H9 (cell line): ENCODE measurements at regions not wholly inside any gene's neighbourhood (a gene's known extent, or its start where the extent isn't known, plus 50 kb on each side); places are given as distances from the start of the nearest gene placed in this dataset.

ENCODE experiments used
- DNase-seq: peaks from one replicate; pipeline ENCODE4 v3.0.0-alpha.2; 2017
- H2AFZ ChIP-seq: one replicate; pipeline ENCODE4 v1.6.1; 2013; ENCODE audit warnings: mild to moderate bottlenecking, low read length, control low read depth, moderate library complexity
- H2AK5ac ChIP-seq: 2 replicates; pipeline ENCODE4 v1.6.1; 2013; ENCODE audit warnings: low read length, control low read depth, mixed read lengths; ENCODE audit not compliant: insufficient read length
- H2BK120ac ChIP-seq: one replicate; pipeline ENCODE4 v1.6.1; 2013; ENCODE audit warnings: low read depth, mild to moderate bottlenecking, low read length, control low read depth, inconsistent platforms; ENCODE audit not compliant: poor library complexity, severe bottlenecking
- H2BK12ac ChIP-seq: 2 replicates; pipeline ENCODE4 v1.6.1; 2013; ENCODE audit warnings: low read length, control low read depth, mixed read lengths, low read depth; ENCODE audit not compliant: insufficient read length
- H2BK15ac ChIP-seq: 2 replicates; pipeline ENCODE4 v1.6.1; 2013; ENCODE audit warnings: low read depth, low read length, control low read depth
- H2BK20ac ChIP-seq: one replicate; pipeline ENCODE4 v1.6.1; 2013; ENCODE audit warnings: low read depth, mild to moderate bottlenecking, low read length, control low read depth, inconsistent platforms; ENCODE audit not compliant: poor library complexity, severe bottlenecking
- H2BK5ac ChIP-seq: 2 replicates; pipeline ENCODE4 v1.6.1; 2013; ENCODE audit warnings: low read length, control low read depth, mixed read lengths; ENCODE audit not compliant: insufficient read length
- H3K14ac ChIP-seq: 2 replicates; pipeline ENCODE4 v1.6.1; 2013; ENCODE audit warnings: low read length, control low read depth; ENCODE audit not compliant: insufficient read depth
- H3K18ac ChIP-seq: 2 replicates; pipeline ENCODE4 v1.6.1; 2013; ENCODE audit warnings: low read depth, mild to moderate bottlenecking, mixed read lengths, low read length, control low read depth; ENCODE audit not compliant: insufficient read length
- H3K23ac ChIP-seq: 2 replicates; pipeline ENCODE4 v1.6.1; 2013; ENCODE audit warnings: low read length, control low read depth, mixed read lengths, low read depth; ENCODE audit not compliant: insufficient read length
- H3K23me2 ChIP-seq: 2 replicates; pipeline ENCODE4 v1.6.1; 2013; ENCODE audit warnings: low read depth, mild to moderate bottlenecking, mixed read lengths, low read length, control low read depth; ENCODE audit not compliant: insufficient read length, poor library complexity, severe bottlenecking
- H3K27ac ChIP-seq: 2 replicates; pipeline ENCODE4 v1.5.1; 2013; ENCODE audit warnings: low read length, control low read depth, mixed read lengths, low read depth; ENCODE audit not compliant: insufficient read length
- H3K27me3 ChIP-seq: 2 replicates; pipeline ENCODE4 v1.6.1; 2013; ENCODE audit warnings: low read length, control low read depth, inconsistent platforms; ENCODE audit not compliant: insufficient read depth
- H3K4ac ChIP-seq: 2 replicates; pipeline ENCODE4 v1.6.1; 2013; ENCODE audit warnings: low read depth, mild to moderate bottlenecking, control low read depth, inconsistent platforms, low read length, moderate library complexity
- H3K4me1 ChIP-seq: 2 replicates; pipeline ENCODE4 v1.6.1; 2013; ENCODE audit warnings: low read length, control low read depth, inconsistent platforms; ENCODE audit not compliant: insufficient read depth
- H3K4me2 ChIP-seq: 2 replicates; pipeline ENCODE4 v1.6.1; 2013; ENCODE audit warnings: low read length, control low read depth, mixed read lengths; ENCODE audit not compliant: insufficient read length, insufficient read depth
- H3K56ac ChIP-seq: 2 replicates; pipeline ENCODE4 v1.6.1; 2013; ENCODE audit warnings: low read depth, mild to moderate bottlenecking, mixed read lengths, low read length, control low read depth; ENCODE audit not compliant: insufficient read length
- H3K79me1 ChIP-seq: 2 replicates; pipeline ENCODE4 v1.6.1; 2013; ENCODE audit warnings: low read depth, mild to moderate bottlenecking, moderate library complexity, low read length, control low read depth, inconsistent platforms; ENCODE audit not compliant: insufficient read depth, poor library complexity, severe bottlenecking
- H3K79me2 ChIP-seq: 2 replicates; pipeline ENCODE4 v1.6.1; 2013; ENCODE audit warnings: low read length, control low read depth, inconsistent platforms; ENCODE audit not compliant: insufficient read depth
- H3K9ac ChIP-seq: 2 replicates; pipeline ENCODE4 v1.6.1; 2013; ENCODE audit warnings: low read length, control low read depth, mixed read lengths; ENCODE audit not compliant: insufficient read length; ENCODE audit errors: extremely low read depth
- H3K9me3 ChIP-seq: one replicate; pipeline ENCODE4 v1.6.1; 2013; ENCODE audit warnings: low read depth, low read length, inconsistent platforms; ENCODE audit not compliant: control insufficient read depth
- H3T11ph ChIP-seq: one replicate; pipeline ENCODE4 v1.6.1; 2013; ENCODE audit warnings: mild to moderate bottlenecking, low read length, control low read depth, inconsistent platforms
- H4K20me1 ChIP-seq: one replicate; pipeline ENCODE4 v1.6.1; 2013; ENCODE audit not compliant: control insufficient read depth, insufficient read length, insufficient read depth
- H4K5ac ChIP-seq: 2 replicates; pipeline ENCODE4 v1.6.1; 2013; ENCODE audit warnings: low read depth, mild to moderate bottlenecking, mixed read lengths, low read length, control low read depth; ENCODE audit not compliant: insufficient read length
- H4K8ac ChIP-seq: replicated peaks from 2 replicates; pipeline ENCODE4 v1.6.1; 2013; ENCODE audit warnings: low read length, control low read depth, mixed read lengths, low read depth; ENCODE audit not compliant: insufficient read length
- H4K91ac ChIP-seq: 2 replicates; pipeline ENCODE4 v1.6.1; 2013; ENCODE audit warnings: low read depth, mild to moderate bottlenecking, moderate library complexity, mixed read lengths, low read length, control low read depth; ENCODE audit not compliant: insufficient read length
- H3K27ac Mint-ChIP-seq, 3 experiments: 2 replicates in 2 of 3; 3 replicates in 1 of 3; pipeline ENCODE4 v1.8.0; 2020 to 2021; ENCODE audit warnings: mixed read lengths in 3 of 3, mild to moderate bottlenecking in 1 of 3, moderate library complexity in 1 of 3
- H3K27me3 Mint-ChIP-seq: 2 replicates; pipeline ENCODE4 v1.8.0; 2021; ENCODE audit warnings: low read depth, mild to moderate bottlenecking, moderate library complexity, mixed read lengths
- H3K36me3 Mint-ChIP-seq, 3 experiments: 2 replicates in 2 of 3; 3 replicates in 1 of 3; pipeline ENCODE4 v1.8.0; 2020 to 2021; ENCODE audit warnings: low read depth in 3 of 3, mixed read lengths in 3 of 3; ENCODE audit not compliant: insufficient read depth in 1 of 3
- H3K4me1 Mint-ChIP-seq, 2 experiments: 2 replicates each; pipeline ENCODE4 v1.8.0; 2020; ENCODE audit warnings: mixed read lengths in 2 of 2
- H3K4me3 Mint-ChIP-seq, 2 experiments: 2 replicates in 1 of 2; 3 replicates in 1 of 2; pipeline ENCODE4 v1.8.0; 2020 to 2021; ENCODE audit warnings: mild to moderate bottlenecking in 2 of 2, mixed read lengths in 2 of 2, moderate library complexity in 1 of 2
- H3K9me3 Mint-ChIP-seq, 2 experiments: 2 replicates in 1 of 2; 3 replicates in 1 of 2; pipeline ENCODE4 v1.8.0; 2020; ENCODE audit warnings: mild to moderate bottlenecking in 2 of 2, mixed read lengths in 2 of 2, moderate library complexity in 1 of 2
- WGBS: extraction: QIAGEN DNeasy Blood & Tissue Kit; methylation state at CpG from one replicate; pipeline ENCODE4 v1.1.7; 2013; ENCODE audit warnings: missing lambda C conversion rate, low lambda C conversion rate, mixed read lengths; ENCODE audit not compliant: insufficient read length; ENCODE audit errors: extremely low coverage; 5-methylcytosine and 5-hydroxymethylcytosine counted together
- TF ChIP-seq, protein P1 (sequence below): fragments of 200-600 bp; sonication (generic); conservative IDR thresholded peaks from 3 replicates; pipeline ENCODE4 v1.8.0; 2021; ENCODE audit warnings: antibody characterized with exemption, mild to moderate bottlenecking

DNA sequence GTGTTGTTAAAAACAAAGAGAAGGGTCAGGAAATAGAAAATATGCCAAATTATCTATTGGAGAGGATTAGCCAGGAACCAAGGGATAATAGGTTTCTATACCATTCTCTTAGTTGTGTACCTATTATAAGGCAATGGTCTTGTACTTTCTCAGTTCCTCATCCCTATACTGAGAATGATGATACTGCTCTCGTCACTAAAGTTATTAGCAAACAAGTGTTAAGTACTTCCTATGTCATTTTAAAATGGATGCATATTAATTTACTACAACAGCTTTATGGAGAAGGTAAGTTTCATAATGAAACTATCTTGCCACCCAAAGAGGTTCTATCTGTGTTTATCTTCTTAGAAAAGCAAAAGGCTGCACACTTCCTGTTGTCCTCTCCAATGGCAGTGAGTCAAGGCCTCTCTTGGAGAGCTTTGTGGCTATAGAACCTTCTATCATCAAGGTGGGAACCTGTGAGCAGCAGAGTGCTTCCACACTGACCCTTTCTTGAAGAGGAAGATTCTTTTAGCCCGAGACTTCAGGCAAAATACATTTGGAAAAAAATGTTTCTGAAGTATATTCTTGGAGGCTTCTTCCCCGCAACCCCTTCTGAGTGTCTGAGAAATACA is 460.7 kb upstream of the FANCL start:
- no peak overlapping the region for H2BK20ac ChIP-seq
- no peaks in the 10 kb centered on the region for H3K9me3 ChIP-seq
- Mint-ChIP-seq H3K4me1 (peaks cover 2 to 4% of the 10 kb centered on the region in 2 experiments), H3K27ac (no peak overlapping the region), H3K27me3 (no peaks in the 10 kb centered on the region), H3K4me3 (no peak overlapping the region), H3K9me3 (no peaks in the 10 kb centered on the region), H3K36me3 (no peaks in the 10 kb centered on the region)
- H4K91ac ChIP-seq: no peak overlapping the region
- no peaks in the 10 kb centered on the region for H3K79me2 ChIP-seq
- no peak overlapping the region for H3K56ac ChIP-seq
- no peak overlapping the region for H3K18ac ChIP-seq
- TF ChIP-seq, protein P1, sequence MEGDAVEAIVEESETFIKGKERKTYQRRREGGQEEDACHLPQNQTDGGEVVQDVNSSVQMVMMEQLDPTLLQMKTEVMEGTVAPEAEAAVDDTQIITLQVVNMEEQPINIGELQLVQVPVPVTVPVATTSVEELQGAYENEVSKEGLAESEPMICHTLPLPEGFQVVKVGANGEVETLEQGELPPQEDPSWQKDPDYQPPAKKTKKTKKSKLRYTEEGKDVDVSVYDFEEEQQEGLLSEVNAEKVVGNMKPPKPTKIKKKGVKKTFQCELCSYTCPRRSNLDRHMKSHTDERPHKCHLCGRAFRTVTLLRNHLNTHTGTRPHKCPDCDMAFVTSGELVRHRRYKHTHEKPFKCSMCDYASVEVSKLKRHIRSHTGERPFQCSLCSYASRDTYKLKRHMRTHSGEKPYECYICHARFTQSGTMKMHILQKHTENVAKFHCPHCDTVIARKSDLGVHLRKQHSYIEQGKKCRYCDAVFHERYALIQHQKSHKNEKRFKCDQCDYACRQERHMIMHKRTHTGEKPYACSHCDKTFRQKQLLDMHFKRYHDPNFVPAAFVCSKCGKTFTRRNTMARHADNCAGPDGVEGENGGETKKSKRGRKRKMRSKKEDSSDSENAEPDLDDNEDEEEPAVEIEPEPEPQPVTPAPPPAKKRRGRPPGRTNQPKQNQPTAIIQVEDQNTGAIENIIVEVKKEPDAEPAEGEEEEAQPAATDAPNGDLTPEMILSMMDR: no peak
- H2BK15ac ChIP-seq: no peak overlapping the region
- H4K8ac ChIP-seq: no peak overlapping the region
- H2BK5ac ChIP-seq: no peak overlapping the region
- no peaks in the 10 kb centered on the region for H4K20me1 ChIP-seq
- H2BK12ac ChIP-seq: no peak overlapping the region
- H3K23me2 ChIP-seq: no peaks in the 10 kb centered on the region
- H3K4ac ChIP-seq: no peak overlapping the region
- H3K4me2 ChIP-seq: no peak overlapping the region
- no peak overlapping the region for H3K23ac ChIP-seq
- no peaks in the 10 kb centered on the region for H3K79me1 ChIP-seq
- H3K27ac ChIP-seq: no peak overlapping the region
- H3K27me3 ChIP-seq: no peaks in the 10 kb centered on the region
- no peak overlapping the region for H2AK5ac ChIP-seq
- no peak overlapping the region for H3K9ac ChIP-seq
- no peak overlapping the region for H3K14ac ChIP-seq
- DNase-seq: no peak
- H3T11ph ChIP-seq: no peak overlapping the region
- H3K4me1 ChIP-seq: no peaks in the 10 kb centered on the region; the same call in 1 of the 2 replicates
- no CpG with 5 or more reads among the region's 3 CpGs for WGBS
- H2BK120ac ChIP-seq: no peak overlapping the region
- H2AFZ ChIP-seq: no peak overlapping the region
- H4K5ac ChIP-seq: no peak overlapping the region
